Neural cell (in vitro differentiated cells): ENCODE measurements at regions not wholly inside any gene's neighbourhood (a gene's known extent, or its start where the extent isn't known, plus 50 kb on each side); places are given as distances from the start of the nearest gene placed in this dataset.

Source experiments
- H2AFZ ChIP-seq: fragments of 200-600, 300-800 bp; sonication (generic), shearing (Covaris generic); 2 replicates; pipeline ENCODE4 v1.6.0; 2014; ENCODE audit warnings: low read depth, mild to moderate bottlenecking, antibody characterized with exemption, low read length, moderate library complexity
- H3F3A ChIP-seq: fragments of 200-600 bp; shearing (Covaris generic); 2 replicates; pipeline ENCODE4 v1.6.1; 2016; ENCODE audit warnings: mild to moderate bottlenecking, moderate library complexity, mixed read lengths, antibody characterized with exemption, low read length; ENCODE audit not compliant: insufficient read depth, poor library complexity, severe bottlenecking
- H3K27ac ChIP-seq: fragments of 200-600, 300-800 bp; sonication (generic), shearing (Covaris generic); 2 replicates; pipeline ENCODE4 v1.5.1; 2014; ENCODE audit warnings: mild to moderate bottlenecking, low read length, moderate library complexity
- H3K27me3 ChIP-seq: fragments of 300-800, 200-600 bp; sonication (generic), shearing (Covaris generic); 2 replicates; pipeline ENCODE4 v1.6.0; 2014; ENCODE audit warnings: mild to moderate bottlenecking, low read depth, low read length, moderate library complexity; ENCODE audit not compliant: insufficient read depth
- H3K36me3 ChIP-seq: fragments of 300-800, 200-600 bp; sonication (generic), shearing (Covaris generic); 2 replicates; pipeline ENCODE4 v1.5.1; 2014; ENCODE audit warnings: mild to moderate bottlenecking, antibody characterized with exemption, low read length, moderate library complexity; ENCODE audit not compliant: insufficient read depth
- H3K4me2 ChIP-seq: fragments of 300-800, 200-600 bp; sonication (generic), shearing (Covaris generic); 2 replicates; pipeline ENCODE4 v1.6.0; 2014; ENCODE audit warnings: mild to moderate bottlenecking, low read length
- H3K4me3 ChIP-seq: fragments of 300-800, 200-600 bp; sonication (generic), shearing (Covaris generic); 2 replicates; pipeline ENCODE4 v1.5.1; 2014; ENCODE audit warnings: mild to moderate bottlenecking, low read length, moderate library complexity
- H3K79me2 ChIP-seq: fragments of 200-600 bp; shearing (Covaris generic); replicated peaks from 2 replicates; pipeline ENCODE4 v1.6.0; 2014; ENCODE audit warnings: mild to moderate bottlenecking, low read length, moderate library complexity; ENCODE audit not compliant: insufficient read depth
- H3K9ac ChIP-seq: fragments of 300-800, 200-600 bp; sonication (generic), shearing (Covaris generic); 2 replicates; pipeline ENCODE4 v1.6.1; 2016; ENCODE audit warnings: mild to moderate bottlenecking, low read length, mixed read lengths
- H3K9me2 ChIP-seq: fragments of 200-600 bp; shearing (Covaris generic); 2 replicates; pipeline ENCODE4 v1.6.1; 2016; ENCODE audit warnings: mild to moderate bottlenecking, low read length, mixed read lengths; ENCODE audit not compliant: insufficient read depth
- H3K9me3 ChIP-seq: fragments of 200-600, 300-800 bp; sonication (generic), shearing (Covaris generic); 2 replicates; pipeline ENCODE4 v1.6.1; 2016; ENCODE audit warnings: mild to moderate bottlenecking, mixed run types, low read length, moderate library complexity, mixed read lengths
- H4K20me1 ChIP-seq: fragments of 200-600 bp; shearing (Covaris generic); 2 replicates; pipeline ENCODE4 v1.6.1; 2016; ENCODE audit warnings: mild to moderate bottlenecking, mixed run types; ENCODE audit not compliant: insufficient read depth
- EP300 ChIP-seq: fragments of 450-650 bp; conservative IDR thresholded peaks from 2 replicates; pipeline ENCODE4 v1.6.1; 2014; ENCODE audit warnings: antibody characterized with exemption, mild to moderate bottlenecking, moderate library complexity; ENCODE audit not compliant: poor library complexity, severe bottlenecking
- EZH2 ChIP-seq: fragments of 200-600, 300-800 bp; shearing (Covaris generic), sonication (generic); IDR thresholded peaks from 2 replicates; pipeline ENCODE4 v1.6.1; 2014; ENCODE audit warnings: antibody characterized with exemption, low read length, borderline replicate concordance, mild to moderate bottlenecking; ENCODE audit not compliant: insufficient read depth, poor library complexity, severe bottlenecking
- MXI1 ChIP-seq: fragments of 450-650 bp; conservative IDR thresholded peaks from 2 replicates; pipeline ENCODE4 v1.6.1; 2014; ENCODE audit warnings: antibody characterized with exemption, mild to moderate bottlenecking; ENCODE audit not compliant: poor library complexity, severe bottlenecking
- SMC3 ChIP-seq: fragments of 450-650 bp; conservative IDR thresholded peaks from 2 replicates; pipeline ENCODE4 v1.6.1; 2014; ENCODE audit warnings: antibody characterized with exemption, mild to moderate bottlenecking, moderate library complexity; ENCODE audit not compliant: poor library complexity
- TAF1 ChIP-seq: IDR thresholded peaks from 2 replicates; pipeline ENCODE4 v1.6.1; 2012; ENCODE audit warnings: low read depth
- TF ChIP-seq, protein P1 (sequence below): fragments of 450-650 bp; IDR thresholded peaks from 2 replicates; pipeline ENCODE4 v1.5.1; 2014; ENCODE audit warnings: antibody characterized with exemption, mild to moderate bottlenecking, moderate library complexity; ENCODE audit not compliant: poor library complexity, severe bottlenecking
- TF ChIP-seq, protein P2 (sequence below): IDR thresholded peaks from 2 replicates; pipeline ENCODE4 v1.6.1; 2012; ENCODE audit warnings: borderline replicate concordance

DNA sequence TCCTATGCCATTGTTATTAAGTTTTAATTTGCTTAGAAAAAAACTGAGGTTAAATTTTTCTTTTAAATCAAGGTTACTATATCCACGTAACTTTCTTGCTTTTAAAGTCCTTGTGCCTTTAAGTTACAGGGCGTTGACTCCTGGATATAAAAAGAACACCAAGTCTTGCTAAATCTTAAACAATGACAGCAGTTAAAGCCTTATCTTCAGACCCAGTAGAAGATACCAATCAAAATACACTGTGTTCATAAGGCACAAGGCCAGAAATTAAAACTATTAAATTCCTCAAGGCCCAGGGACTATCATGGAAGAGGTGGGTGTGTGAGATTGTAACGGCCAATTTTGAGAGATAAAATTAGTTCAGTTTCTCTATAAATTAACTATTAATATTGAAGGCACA lies 60.4 kb downstream of the PAGE2 start:
- Histone ChIP-seq H3K9ac (no peak overlapping the region), H3K9me2 (no peaks in the 10 kb centered on the region), H3K9me3 (no peaks in the 10 kb centered on the region), H4K20me1 (no peaks in the 10 kb centered on the region), H3K4me2 (no peak overlapping the region), H3F3A (no peaks in the 10 kb centered on the region), H2AFZ (no peak overlapping the region), H3K27me3 (no peaks in the 10 kb centered on the region), H3K27ac (no peak overlapping the region), H3K79me2 (no peaks in the 10 kb centered on the region), H3K36me3 (no peaks in the 10 kb centered on the region), H3K4me3 (no peak overlapping the region)
- TF ChIP-seq, protein P1, sequence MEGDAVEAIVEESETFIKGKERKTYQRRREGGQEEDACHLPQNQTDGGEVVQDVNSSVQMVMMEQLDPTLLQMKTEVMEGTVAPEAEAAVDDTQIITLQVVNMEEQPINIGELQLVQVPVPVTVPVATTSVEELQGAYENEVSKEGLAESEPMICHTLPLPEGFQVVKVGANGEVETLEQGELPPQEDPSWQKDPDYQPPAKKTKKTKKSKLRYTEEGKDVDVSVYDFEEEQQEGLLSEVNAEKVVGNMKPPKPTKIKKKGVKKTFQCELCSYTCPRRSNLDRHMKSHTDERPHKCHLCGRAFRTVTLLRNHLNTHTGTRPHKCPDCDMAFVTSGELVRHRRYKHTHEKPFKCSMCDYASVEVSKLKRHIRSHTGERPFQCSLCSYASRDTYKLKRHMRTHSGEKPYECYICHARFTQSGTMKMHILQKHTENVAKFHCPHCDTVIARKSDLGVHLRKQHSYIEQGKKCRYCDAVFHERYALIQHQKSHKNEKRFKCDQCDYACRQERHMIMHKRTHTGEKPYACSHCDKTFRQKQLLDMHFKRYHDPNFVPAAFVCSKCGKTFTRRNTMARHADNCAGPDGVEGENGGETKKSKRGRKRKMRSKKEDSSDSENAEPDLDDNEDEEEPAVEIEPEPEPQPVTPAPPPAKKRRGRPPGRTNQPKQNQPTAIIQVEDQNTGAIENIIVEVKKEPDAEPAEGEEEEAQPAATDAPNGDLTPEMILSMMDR, result no peak
- TF ChIP-seq EZH2, result no peak
- no peak for TF ChIP-seq MXI1

DNA sequence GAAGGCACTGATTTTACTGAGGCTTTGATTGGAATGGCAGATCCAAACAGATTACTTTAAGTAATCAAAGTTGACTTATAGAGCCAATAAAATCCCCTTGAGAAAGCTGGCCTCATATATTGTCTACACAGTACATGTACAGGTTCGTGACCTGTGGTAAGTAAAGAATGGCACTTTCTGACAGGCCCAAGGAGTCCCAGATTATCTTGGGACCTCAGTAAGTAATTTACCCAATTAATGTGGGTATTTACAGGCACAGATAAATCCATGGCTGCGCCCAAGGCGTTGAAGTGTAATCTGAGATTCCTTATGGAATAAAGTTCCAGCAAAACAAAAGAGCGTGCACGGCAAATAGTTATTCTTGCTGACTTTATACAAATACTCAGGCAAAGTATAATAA lies 62.4 kb downstream of the PAGE2 start:
- H3K27me3 ChIP-seq, result no peaks in the 10 kb centered on the region
- no peak overlapping the region for H3K9ac ChIP-seq
- H3K27ac ChIP-seq, result no peak overlapping the region
- no peaks in the 10 kb centered on the region for H3F3A ChIP-seq
- no peak for TF ChIP-seq TAF1
- TF ChIP-seq SMC3, result no peak
- no peak for TF ChIP-seq EP300
- TF ChIP-seq, protein P1, result no peak
- TF ChIP-seq, protein P2, sequence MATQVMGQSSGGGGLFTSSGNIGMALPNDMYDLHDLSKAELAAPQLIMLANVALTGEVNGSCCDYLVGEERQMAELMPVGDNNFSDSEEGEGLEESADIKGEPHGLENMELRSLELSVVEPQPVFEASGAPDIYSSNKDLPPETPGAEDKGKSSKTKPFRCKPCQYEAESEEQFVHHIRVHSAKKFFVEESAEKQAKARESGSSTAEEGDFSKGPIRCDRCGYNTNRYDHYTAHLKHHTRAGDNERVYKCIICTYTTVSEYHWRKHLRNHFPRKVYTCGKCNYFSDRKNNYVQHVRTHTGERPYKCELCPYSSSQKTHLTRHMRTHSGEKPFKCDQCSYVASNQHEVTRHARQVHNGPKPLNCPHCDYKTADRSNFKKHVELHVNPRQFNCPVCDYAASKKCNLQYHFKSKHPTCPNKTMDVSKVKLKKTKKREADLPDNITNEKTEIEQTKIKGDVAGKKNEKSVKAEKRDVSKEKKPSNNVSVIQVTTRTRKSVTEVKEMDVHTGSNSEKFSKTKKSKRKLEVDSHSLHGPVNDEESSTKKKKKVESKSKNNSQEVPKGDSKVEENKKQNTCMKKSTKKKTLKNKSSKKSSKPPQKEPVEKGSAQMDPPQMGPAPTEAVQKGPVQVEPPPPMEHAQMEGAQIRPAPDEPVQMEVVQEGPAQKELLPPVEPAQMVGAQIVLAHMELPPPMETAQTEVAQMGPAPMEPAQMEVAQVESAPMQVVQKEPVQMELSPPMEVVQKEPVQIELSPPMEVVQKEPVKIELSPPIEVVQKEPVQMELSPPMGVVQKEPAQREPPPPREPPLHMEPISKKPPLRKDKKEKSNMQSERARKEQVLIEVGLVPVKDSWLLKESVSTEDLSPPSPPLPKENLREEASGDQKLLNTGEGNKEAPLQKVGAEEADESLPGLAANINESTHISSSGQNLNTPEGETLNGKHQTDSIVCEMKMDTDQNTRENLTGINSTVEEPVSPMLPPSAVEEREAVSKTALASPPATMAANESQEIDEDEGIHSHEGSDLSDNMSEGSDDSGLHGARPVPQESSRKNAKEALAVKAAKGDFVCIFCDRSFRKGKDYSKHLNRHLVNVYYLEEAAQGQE, result no peak
- no peaks in the 10 kb centered on the region for H3K9me3 ChIP-seq
- H3K4me2 ChIP-seq, result no peak overlapping the region
- no peak overlapping the region for H2AFZ ChIP-seq
- H3K9me2 ChIP-seq, result no peaks in the 10 kb centered on the region
- no peaks in the 10 kb centered on the region for H3K79me2 ChIP-seq
- H4K20me1 ChIP-seq, result no peaks in the 10 kb centered on the region
- no peaks in the 10 kb centered on the region for H3K36me3 ChIP-seq
- H3K4me3 ChIP-seq, result no peak overlapping the region
